ENCODE measurements at regions not wholly inside any gene's neighbourhood (a gene's known extent, or its start where the extent isn't known, plus 50 kb on each side); places are given as distances from the start of the nearest gene placed in this dataset.

DNA sequence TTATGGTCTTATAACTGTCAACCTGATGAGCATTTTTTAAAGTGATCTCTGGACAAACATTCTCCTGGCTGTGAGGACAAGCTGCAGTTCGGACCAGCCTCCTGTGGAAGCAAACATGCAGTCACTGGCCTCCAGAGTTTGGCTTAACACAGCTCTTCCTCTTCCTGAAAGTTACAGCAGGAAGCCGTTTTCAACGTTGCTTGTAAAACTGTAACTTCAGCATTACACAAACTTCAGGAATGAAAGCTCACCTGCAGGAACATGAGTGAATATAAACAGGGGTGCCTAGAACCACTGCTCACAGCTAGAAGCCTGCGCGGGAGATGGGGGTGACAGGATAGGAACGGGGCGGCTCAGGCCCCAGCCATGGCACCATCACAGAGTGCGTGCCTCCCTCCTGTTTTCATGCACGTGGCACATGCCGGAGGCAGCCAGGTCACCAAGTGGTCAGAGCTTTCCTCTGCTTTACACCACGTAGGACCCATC, 292.9 kb upstream of the PITRM1 start:
- ChIA-PET POLR2A (no interaction called here), CTCF (interaction anchor here (0.6 to 0.9 kb wide), 3 partner anchors 10 to 464 kb away, joined by 3 to 4 read pairs (median 4); no protein-coding TSS in a partner anchor)
- intact Hi-C loops (cut with DNase I, micrococcal nuclease): loop anchor here in 1 of 2 experiments (5.0 kb wide), 1 partner anchor 312 kb away; no protein-coding TSS in a partner anchor
- H3K27me3 Mint-ChIP-seq: no peaks in the 10 kb centered on the region
- no peak for ATAC-seq
- H3K36me3 Mint-ChIP-seq (ENCODE audit: low read depth): no peaks in the 10 kb centered on the region
- H3K27ac Mint-ChIP-seq: no peak overlapping the region
- no peak for DNase-seq
- no peaks in the 10 kb centered on the region for H3K9me3 Mint-ChIP-seq (ENCODE audit: low read depth)
- no peak overlapping the region for H3K4me3 Mint-ChIP-seq
- peaks cover 35% of the 10 kb centered on the region for H3K4me1 Mint-ChIP-seq

DNA sequence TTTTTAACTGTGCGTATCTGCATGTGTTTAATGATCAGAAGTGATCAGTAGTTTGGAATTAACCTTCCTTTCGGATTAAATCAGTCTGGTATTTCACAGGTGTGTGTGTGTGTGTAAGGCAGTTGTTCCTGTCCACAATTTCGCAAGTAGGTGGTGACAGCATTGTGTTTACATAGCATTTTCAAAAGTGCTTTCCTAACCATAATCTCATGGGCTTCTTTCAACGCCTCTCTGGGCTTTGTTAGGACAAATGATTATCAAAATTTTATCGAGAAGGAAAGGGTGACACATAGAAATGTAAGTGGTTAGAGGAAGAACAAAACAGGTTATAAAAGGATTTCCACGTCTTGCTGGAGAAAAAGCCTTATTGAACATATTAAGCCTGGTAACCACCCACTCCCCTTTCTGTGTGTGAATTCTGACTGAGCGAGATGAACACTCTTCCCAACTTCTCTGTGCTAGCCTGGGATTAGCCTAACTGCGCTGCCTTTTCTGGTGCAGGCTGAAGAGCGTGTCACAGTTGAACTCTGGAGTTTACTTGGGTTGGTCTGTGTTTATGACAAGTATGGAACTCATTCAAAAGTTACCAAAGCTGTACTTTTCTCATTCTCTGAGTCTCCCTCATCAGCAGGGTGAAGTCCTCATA, 292.3 kb upstream of the PITRM1 start:
- H3K27ac Mint-ChIP-seq: no peak overlapping the region
- POLR2A ChIA-PET: no interaction called here
- no peaks in the 10 kb centered on the region for H3K9me3 Mint-ChIP-seq (ENCODE audit: low read depth)
- H3K4me1 Mint-ChIP-seq: peaks cover 35% of the 10 kb centered on the region
- H3K27me3 Mint-ChIP-seq: no peaks in the 10 kb centered on the region
- CTCF ChIA-PET: interaction anchor here (0.6 to 0.8 kb wide), 3 partner anchors 10 to 19 kb away, joined by 3 to 4 read pairs (median 3); no protein-coding TSS in a partner anchor
- no peak for ATAC-seq
- no peaks in the 10 kb centered on the region for H3K36me3 Mint-ChIP-seq (ENCODE audit: low read depth)
- DNase-seq: no peak
- no peak overlapping the region for H3K4me3 Mint-ChIP-seq
- intact Hi-C loops (cut with DNase I, micrococcal nuclease): loop anchor here in 1 of 2 experiments (5.0 kb wide), 1 partner anchor 312 kb away; no protein-coding TSS in a partner anchor

DNA sequence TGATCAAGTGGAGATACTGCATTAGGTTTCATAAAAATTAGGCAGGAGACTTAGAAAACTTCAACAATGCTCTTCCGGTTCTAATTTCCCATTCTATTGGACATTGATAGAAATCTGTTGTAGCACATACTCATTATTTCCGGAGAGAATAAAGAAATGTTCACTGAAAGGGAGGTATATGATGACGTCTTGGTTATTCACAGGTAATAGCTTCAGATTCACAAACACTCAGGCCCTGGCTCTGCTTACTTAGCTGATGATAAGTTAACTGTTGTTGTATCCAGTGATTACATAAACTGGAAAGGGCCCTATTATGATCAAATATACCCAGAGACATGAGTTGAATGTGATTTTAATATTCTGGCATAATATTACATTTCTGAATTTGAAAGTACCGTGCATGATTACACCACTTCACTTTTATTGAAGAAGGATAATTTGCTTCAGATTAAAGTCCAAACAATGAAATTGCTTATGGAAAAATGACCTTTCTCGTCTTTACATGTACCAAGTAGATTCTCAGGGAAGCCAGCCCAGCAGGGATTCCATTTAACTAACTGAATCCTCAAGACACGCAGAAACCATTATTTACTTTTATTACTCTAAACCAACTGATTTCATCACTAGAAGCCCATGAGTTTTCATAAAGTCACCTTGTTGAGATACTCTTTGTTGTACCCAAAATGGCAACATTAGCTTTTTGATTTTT, 288.0 kb upstream of the PITRM1 start:
- H3K36me3 Mint-ChIP-seq (ENCODE audit: low read depth): no peaks in the 10 kb centered on the region
- DNase-seq (no peak), ATAC-seq (no peak)
- peaks cover 18% of the 10 kb centered on the region for H3K4me1 Mint-ChIP-seq
- H3K4me3 Mint-ChIP-seq: no peak overlapping the region
- no peaks in the 10 kb centered on the region for H3K27me3 Mint-ChIP-seq
- POLR2A ChIA-PET: no interaction called here
- H3K27ac Mint-ChIP-seq: no peak overlapping the region
- intact Hi-C loops (cut with DNase I, micrococcal nuclease): no loop called here
- no peaks in the 10 kb centered on the region for H3K9me3 Mint-ChIP-seq (ENCODE audit: low read depth)
- CTCF ChIA-PET: no interaction called here

GRCh38 chr10:3455385-3456334, 283.1 kb upstream of the PITRM1 start:
- Mint-ChIP-seq H3K36me3 (ENCODE audit: low read depth) (no peaks in the 10 kb centered on the region), H3K4me3 (no peak overlapping the region), H3K4me1 (peaks cover 41% of the 10 kb centered on the region), H3K9me3 (ENCODE audit: low read depth) (no peaks in the 10 kb centered on the region), H3K27ac (peak overlapping the region; percentile 84), H3K27me3 (no peaks in the 10 kb centered on the region)
- peak; percentile 41 for DNase-seq
- CTCF ChIA-PET: no interaction called here
- intact Hi-C loops (cut with DNase I, micrococcal nuclease): no loop called here
- peak; percentile 59 for ATAC-seq
- POLR2A ChIA-PET: no interaction called here

GRCh38 chr10:3452683-3453361, 280.2 kb upstream of the PITRM1 start:
- H3K27ac Mint-ChIP-seq: no peak overlapping the region
- POLR2A ChIA-PET: no interaction called here

DNA sequence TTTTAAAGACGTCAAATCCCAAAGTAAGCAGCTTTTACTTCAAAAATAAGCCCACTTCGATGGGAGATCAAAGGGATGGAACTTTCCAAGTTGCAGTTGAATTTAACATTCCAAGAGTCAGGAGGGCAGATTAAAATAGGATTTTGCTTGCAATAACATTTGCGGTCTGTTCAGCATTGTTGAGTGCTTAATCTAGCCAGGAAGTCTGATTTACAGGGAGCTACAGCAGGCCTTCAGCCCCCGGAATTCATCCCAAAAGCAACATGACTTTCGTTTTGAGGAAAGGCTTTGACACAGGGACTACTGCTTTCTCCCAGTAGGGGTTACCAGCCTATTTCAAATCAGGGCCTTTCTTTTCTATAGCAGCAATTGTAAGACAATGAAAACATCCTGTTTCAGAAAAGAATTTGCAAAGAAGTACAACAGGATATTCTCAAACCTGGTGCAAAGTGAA, 279.6 kb upstream of the PITRM1 start:
- ChIA-PET POLR2A (no interaction called here), CTCF (interaction anchor here (0.8 kb wide), 1 partner anchor 13 kb away, joined by 3 read pairs; no protein-coding TSS in a partner anchor)
- Mint-ChIP-seq H3K36me3 (ENCODE audit: low read depth) (no peaks in the 10 kb centered on the region), H3K27me3 (peaks cover 2% of the 10 kb centered on the region), H3K4me3 (no peak overlapping the region), H3K27ac (no peak overlapping the region), H3K4me1 (peaks cover 41% of the 10 kb centered on the region), H3K9me3 (ENCODE audit: low read depth) (no peaks in the 10 kb centered on the region)
- ATAC-seq: peak; percentile 54
- DNase-seq: no peak
- intact Hi-C loops (cut with DNase I, micrococcal nuclease): no loop called here

More at GRCh38 chr10:3452683-3453361, 280.2 kb upstream of the PITRM1 start:
- DNase-seq (no peak), ATAC-seq (peak; percentile 28)
- H3K4me3 Mint-ChIP-seq: no peak overlapping the region
- H3K27me3 Mint-ChIP-seq: peaks cover 2% of the 10 kb centered on the region
- CTCF ChIA-PET: interaction anchor here (0.6 kb wide), 1 partner anchor 764 kb away, joined by 3 read pairs; no protein-coding TSS in a partner anchor
- H3K36me3 Mint-ChIP-seq (ENCODE audit: low read depth): no peaks in the 10 kb centered on the region
- H3K9me3 Mint-ChIP-seq (ENCODE audit: low read depth): no peaks in the 10 kb centered on the region
- H3K4me1 Mint-ChIP-seq: peaks cover 41% of the 10 kb centered on the region
- intact Hi-C loops (cut with DNase I, micrococcal nuclease): no loop called here

GRCh38 chr10:3451516-3452172, 279.1 kb upstream of the PITRM1 start:
- H3K36me3 Mint-ChIP-seq (ENCODE audit: low read depth): no peaks in the 10 kb centered on the region
- H3K9me3 Mint-ChIP-seq (ENCODE audit: low read depth): no peaks in the 10 kb centered on the region
- intact Hi-C loops (cut with DNase I, micrococcal nuclease): no loop called here
- no peak overlapping the region for H3K27ac Mint-ChIP-seq
- H3K4me3 Mint-ChIP-seq: no peak overlapping the region
- H3K4me1 Mint-ChIP-seq: peaks cover 38% of the 10 kb centered on the region
- CTCF ChIA-PET: interaction anchor here (0.8 kb wide), 1 partner anchor 14 kb away, joined by 3 read pairs; no protein-coding TSS in a partner anchor
- no peak for DNase-seq
- no peak for ATAC-seq
- H3K27me3 Mint-ChIP-seq: peaks cover 2% of the 10 kb centered on the region
- POLR2A ChIA-PET: no interaction called here

GRCh38 chr10:3446221-3446620, 273.6 kb upstream of the PITRM1 start:
- Mint-ChIP-seq H3K36me3 (ENCODE audit: low read depth) (no peaks in the 10 kb centered on the region), H3K9me3 (ENCODE audit: low read depth) (no peaks in the 10 kb centered on the region), H3K4me3 (no peak overlapping the region), H3K27me3 (peaks cover 5% of the 10 kb centered on the region), H3K27ac (no peak overlapping the region), H3K4me1 (peaks cover 2% of the 10 kb centered on the region)
- POLR2A ChIA-PET: no interaction called here
- DNase-seq: no peak
- ATAC-seq: no peak
- intact Hi-C loops (cut with DNase I, micrococcal nuclease): no loop called here
- CTCF ChIA-PET: no interaction called here

DNA sequence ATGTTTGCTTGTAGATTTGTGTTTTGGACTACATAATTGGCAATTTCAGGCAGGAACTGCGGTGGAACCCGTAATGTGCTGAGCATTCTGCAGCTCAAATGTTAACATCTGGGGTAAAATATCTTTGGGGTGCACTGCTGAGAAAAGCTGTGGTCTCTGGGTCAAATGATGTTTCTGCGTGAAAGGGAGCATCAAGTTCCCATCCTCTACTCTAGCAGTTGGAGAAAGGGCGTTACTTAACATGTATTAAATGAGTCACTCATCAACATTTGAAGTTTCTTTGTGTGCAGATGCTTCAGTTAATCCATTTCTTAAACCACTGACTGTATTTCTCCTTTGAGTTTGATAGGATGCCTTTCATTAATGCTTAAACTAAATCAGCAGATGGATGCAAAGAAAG, 273.1 kb upstream of the PITRM1 start:
- CTCF ChIA-PET: no interaction called here
- intact Hi-C loops (cut with DNase I, micrococcal nuclease): no loop called here

DNA sequence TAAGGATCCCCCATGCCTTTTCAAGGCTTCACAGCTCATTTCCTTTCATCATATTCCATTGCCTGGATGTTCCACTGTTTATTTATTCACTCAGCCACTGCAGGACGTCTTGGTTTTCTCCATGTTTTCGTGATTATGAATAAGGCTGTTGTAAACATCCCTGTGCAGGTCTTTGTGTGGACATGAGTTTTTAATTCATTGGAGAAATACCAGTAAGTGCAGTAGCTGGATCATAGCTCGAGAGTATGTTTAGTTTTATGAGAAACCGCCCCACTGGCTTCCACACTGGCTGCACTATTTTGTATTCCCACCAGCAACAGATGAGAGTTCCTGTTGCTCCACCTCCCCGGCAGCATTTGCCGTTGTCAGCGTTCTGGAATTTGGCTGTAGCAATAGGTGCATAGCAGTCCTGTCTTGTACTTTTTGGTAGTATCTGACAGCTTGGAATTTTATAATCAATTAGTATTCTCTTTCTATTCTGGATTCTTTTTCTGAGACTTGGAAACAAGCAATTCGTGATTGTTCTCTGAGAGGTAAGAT, 269.9 kb upstream of the PITRM1 start:
- DNase-seq (no peak), ATAC-seq (no peak)
- intact Hi-C loops (cut with DNase I, micrococcal nuclease): no loop called here
- peaks cover 2% of the 10 kb centered on the region for H3K4me1 Mint-ChIP-seq
- peaks cover 3% of the 10 kb centered on the region for H3K9me3 Mint-ChIP-seq (ENCODE audit: low read depth)
- H3K4me3 Mint-ChIP-seq: no peak overlapping the region
- H3K36me3 Mint-ChIP-seq (ENCODE audit: low read depth): no peaks in the 10 kb centered on the region
- CTCF ChIA-PET: no interaction called here
- POLR2A ChIA-PET: no interaction called here
- no peak overlapping the region for H3K27ac Mint-ChIP-seq
- peaks cover 3% of the 10 kb centered on the region for H3K27me3 Mint-ChIP-seq

More for the DNA sequence above, 273.1 kb upstream of the PITRM1 start:
- Mint-ChIP-seq H3K27me3 (peaks cover 5% of the 10 kb centered on the region), H3K9me3 (ENCODE audit: low read depth) (no peaks in the 10 kb centered on the region), H3K4me3 (no peak overlapping the region), H3K36me3 (ENCODE audit: low read depth) (no peaks in the 10 kb centered on the region), H3K4me1 (peaks cover 2% of the 10 kb centered on the region), H3K27ac (no peak overlapping the region)
- POLR2A ChIA-PET: no interaction called here
- ATAC-seq (no peak), DNase-seq (no peak)

Measured in activated CD4-positive, alpha-beta T cell treated with anti-CD3 and anti-CD28 coated beads for 36 hours (primary cell).